GM12878 (cell line): ENCODE measurements at regions not wholly inside any gene's neighbourhood (a gene's known extent, or its start where the extent isn't known, plus 50 kb on each side); places are given as distances from the start of the nearest gene placed in this dataset.

Experiments
- ATAC-seq: fragments of 200-7000 bp; cut with Tn5 transposase; 3 replicates; pipeline ENCODE4 v1.9.1; 2020; ENCODE audit warnings: mild to moderate bottlenecking, moderate library complexity
- BruUV-seq: library from RNA; stranded (reverse); fragments of 400-500 nt; replicated peaks from 2 replicates; lab custom pipeline; 2021; lab: Mats Ljungman, UMichigan
- CTCF ChIA-PET: fragments of 300-600 bp; sonication (Branson Sonifier 250); formaldehyde crosslinking; extraction: SDS; loops from one replicate; lab custom pipeline; 2021; ENCODE audit warnings: inconsistent platforms; lab: Yijun Ruan, JAX
- POLR2A ChIA-PET: fragments of 350-600 bp; formaldehyde crosslinking; extraction: SDS; loops from one replicate; lab custom pipeline; 2021; ENCODE audit warnings: inconsistent platforms; lab: Charles Lee
- RAD21 ChIA-PET: fragments of 300-600 bp; sonication (Branson Sonifier 250); formaldehyde crosslinking; loops from one replicate; lab custom pipeline; 2023; ENCODE audit warnings: antibody characterized with exemption; ENCODE audit not compliant: unreplicated experiment; lab: Charles Lee
- SMC1A ChIA-PET: fragments of 300-600 bp; sonication (Branson Sonifier 250); formaldehyde crosslinking; loops from one replicate; lab custom pipeline; 2023; ENCODE audit not compliant: unreplicated experiment, uncharacterized antibody; lab: Charles Lee
- DNase-seq: peaks from one replicate; pipeline ENCODE4 v3.0.0-alpha.2; 2011; ENCODE audit warnings: low read depth, low spot score
- FAIRE-seq: peaks from 3 replicates; lab custom pipeline; 2011; peaks lifted over from hg19 to GRCh38; lab: Jason Lieb, UNC
- H2AFZ ChIP-seq: 2 replicates; pipeline ENCODE4 v1.6.0; 2011; ENCODE audit warnings: low read depth, low read length, control low read depth; ENCODE audit not compliant: control insufficient read depth
- H3K27ac ChIP-seq: 2 replicates; pipeline ENCODE4 v1.5.1; 2011; ENCODE audit warnings: control low read depth; ENCODE audit not compliant: control insufficient read depth, insufficient read depth
- H3K27me3 ChIP-seq, 2 experiments: replicated peaks in 1 of 2; 2 replicates each; pipeline versions ENCODE4 v1.6.0 to v1.6.1; 2011; ENCODE audit warnings: low read length in 1 of 2; ENCODE audit not compliant: control insufficient read depth in 2 of 2, insufficient read depth in 2 of 2
- H3K36me3 ChIP-seq, 2 experiments: 2 replicates each; pipeline ENCODE4 v1.5.1; 2011; ENCODE audit warnings: low read length in 1 of 2; ENCODE audit not compliant: control insufficient read depth in 2 of 2, insufficient read depth in 2 of 2
- H3K4me1 ChIP-seq: 2 replicates; pipeline ENCODE4 v1.6.1; 2011; ENCODE audit warnings: mild to moderate bottlenecking, low read length, moderate library complexity, mixed read lengths; ENCODE audit not compliant: control insufficient read depth, insufficient read depth
- H3K4me2 ChIP-seq: 2 replicates; pipeline ENCODE4 v1.6.0; 2011; ENCODE audit warnings: control low read depth; ENCODE audit not compliant: control insufficient read depth, insufficient read depth
- H3K4me3 ChIP-seq: fragments of 200-600 bp; sonication (generic); 2 replicates; pipeline ENCODE4 v1.5.1; 2016
- H3K79me2 ChIP-seq: 2 replicates; pipeline ENCODE4 v1.6.0; 2011; ENCODE audit warnings: low read length; ENCODE audit not compliant: control insufficient read depth, insufficient read depth
- H3K9ac ChIP-seq: 2 replicates; pipeline ENCODE4 v1.8.0; 2011; ENCODE audit warnings: low read length, control low read depth, mixed read lengths; ENCODE audit not compliant: control insufficient read depth, insufficient read depth
- H3K9me3 ChIP-seq: replicated peaks from 3 replicates; pipeline ENCODE4 v1.5.1; 2011; ENCODE audit warnings: mild to moderate bottlenecking, low read length; ENCODE audit not compliant: control insufficient read depth, insufficient read depth
- H4K20me1 ChIP-seq: 2 replicates; pipeline ENCODE4 v1.6.0; 2011; ENCODE audit not compliant: control insufficient read depth, insufficient read depth
- IRF5 ChIP-seq: fragments of 450-650 bp; IDR thresholded peaks from 2 replicates; pipeline ENCODE4 v1.6.1; 2017; ENCODE audit warnings: borderline replicate concordance
- MLLT1 ChIP-seq: fragments of 450-650 bp; IDR thresholded peaks from 2 replicates; pipeline ENCODE4 v1.6.1; 2016; ENCODE audit warnings: mild to moderate bottlenecking
- NR2C2 ChIP-seq: IDR thresholded peaks from 2 replicates; pipeline ENCODE4 v1.6.1; 2011; ENCODE audit warnings: borderline replicate concordance, low read depth; ENCODE audit not compliant: control insufficient read depth, insufficient read length
- NR2F1 ChIP-seq: fragments of 450-650 bp; conservative IDR thresholded peaks from 2 replicates; pipeline ENCODE4 v1.6.1; 2017; ENCODE audit warnings: mild to moderate bottlenecking
- PBX3 ChIP-seq: IDR thresholded peaks from 2 replicates; pipeline ENCODE4 v1.6.1; 2011; ENCODE audit warnings: mild to moderate bottlenecking, low read depth, low read length, moderate library complexity; ENCODE audit not compliant: insufficient replicate concordance
- SP1 ChIP-seq: IDR thresholded peaks from one replicate; pipeline ENCODE4 v1.6.1; 2011; ENCODE audit warnings: low read depth, low read length
- SREBF2 ChIP-seq: IDR thresholded peaks from 2 replicates; pipeline ENCODE4 v1.6.1; 2012; ENCODE audit warnings: mild to moderate bottlenecking, low read length
- STAT1 ChIP-seq: fragments of 450-650 bp; conservative IDR thresholded peaks from 2 replicates; pipeline ENCODE4 v1.6.1; 2014; ENCODE audit warnings: antibody characterized with exemption, mild to moderate bottlenecking
- TAF1 ChIP-seq: IDR thresholded peaks from 2 replicates; pipeline ENCODE4 v1.6.1; 2011; ENCODE audit warnings: mild to moderate bottlenecking, low read depth, low read length, borderline replicate concordance
- ZBTB11 ChIP-seq: fragments of 450-650 bp; formaldehyde crosslinking; IDR thresholded peaks from 2 replicates; pipeline ENCODE4 v1.5.0; 2022; ENCODE audit warnings: mild to moderate bottlenecking, missing genetic modification characterization
- ZBTB4 ChIP-seq: fragments of 450-650 bp; formaldehyde crosslinking; IDR thresholded peaks from 2 replicates; pipeline ENCODE4 v1.4.0; 2022; ENCODE audit warnings: mild to moderate bottlenecking, moderate library complexity
- WGBS: methylation state at CpG from one replicate; pipeline ENCODE4 v1.1.6; 2016; ENCODE audit warnings: low lambda C conversion rate; ENCODE audit not compliant: insufficient replicate concordance, insufficient coverage; ENCODE audit errors: missing lambda C conversion rate; 5-methylcytosine and 5-hydroxymethylcytosine counted together
- in situ Hi-C: fragments of 300-500 bp; cut with MboI; formaldehyde crosslinking; loops from 9 replicates; pipeline ENCODE4 v1.14.3; 2018; ENCODE audit warnings: mixed read lengths
- intact Hi-C: fragments of 100-400 bp; cut with micrococcal nuclease; formaldehyde crosslinking; loops from one replicate; pipeline ENCODE4 v1.14.2; 2022; ENCODE audit not compliant: unreplicated experiment

GRCh38 chr16:79329166-79329521 is 271.4 kb downstream of the MAF start:
- no peaks in the 10 kb centered on the region for H4K20me1 ChIP-seq
- no peak for TF ChIP-seq SREBF2
- TF ChIP-seq MLLT1: no peak
- no peak for TF ChIP-seq STAT1
- TF ChIP-seq NR2C2: no peak
- no peak for TF ChIP-seq NR2F1
- no peak for TF ChIP-seq TAF1
- TF ChIP-seq PBX3: no peak
- TF ChIP-seq ZBTB11 (CRISPR knock-in tag): no peak
- TF ChIP-seq ZBTB4 (CRISPR knock-in tag): no peak
- no peak for TF ChIP-seq IRF5
- TF ChIP-seq SP1: no peak
- TF ChIP-seq, all 136 proteins: peak for 0
- H3K79me2 ChIP-seq: no peaks in the 10 kb centered on the region
- H3K36me3 ChIP-seq: no peaks in the 10 kb centered on the region
- H3K4me3 ChIP-seq: no peak overlapping the region
- ChIA-PET POLR2A (interaction anchor here (0.7 kb wide), 1 partner anchor 635 kb away, joined by 3 read pairs; no protein-coding TSS in a partner anchor), SMC1A (no interaction called here), RAD21 (no interaction called here), CTCF (no interaction called here)
- H3K4me2 ChIP-seq: no peak overlapping the region
- no peaks in the 10 kb centered on the region for H3K9me3 ChIP-seq
- intact Hi-C loops: no loop called here
- no peak overlapping the region for H3K9ac ChIP-seq
- no peaks in the 10 kb centered on the region for H3K4me1 ChIP-seq
- no peak overlapping the region for H3K27ac ChIP-seq
- in situ Hi-C loops: no loop called here
- peaks cover 0 to 4% of the 10 kb centered on the region in 2 experiments; a peak in 2 of 4 replicates for H3K27me3 ChIP-seq
- ATAC-seq (no peak), DNase-seq (no peak), FAIRE-seq (no peak)
- 7% methylated on average over 5 of the region's 5 CpGs for WGBS
- no TSS peak for BruUV-seq
- H2AFZ ChIP-seq: no peak overlapping the region
